PC-3 (cell line): ENCODE measurements at regions not wholly inside any gene's neighbourhood (a gene's known extent, or its start where the extent isn't known, plus 50 kb on each side); places are given as distances from the start of the nearest gene placed in this dataset.

Experiments used
- ATAC-seq: fragments of 200-7000 bp; cut with Tn5 transposase; 2 replicates; pipeline ENCODE4 v1.9.1; 2020; ENCODE audit warnings: mild to moderate bottlenecking, moderate library complexity
- BruUV-seq: library from RNA; stranded (reverse); fragments of 400-500 nt; replicated peaks from 2 replicates; lab custom pipeline; 2021; lab: Mats Ljungman, UMichigan
- CTCF ChIA-PET: fragments of 300-600 bp; sonication (Branson Sonifier 250); formaldehyde crosslinking; loops from one replicate; lab custom pipeline; 2022; ENCODE audit warnings: antibody characterized with exemption; lab: Charles Lee
- POLR2A ChIA-PET: fragments of 300-600 bp; sonication (Branson Sonifier 250); formaldehyde crosslinking; loops from one replicate; lab custom pipeline; 2022; ENCODE audit warnings: antibody characterized with exemption; ENCODE audit not compliant: unreplicated experiment; lab: Charles Lee
- DNase-seq: peaks from one replicate; pipeline ENCODE4 v3.0.0-alpha.2; 2015
- H2AFZ ChIP-seq: fragments of 300-600 bp; sonication (generic); 2 replicates; pipeline ENCODE4 v1.6.0; 2016; ENCODE audit warnings: antibody characterized with exemption, low read length
- H3F3A ChIP-seq: fragments of 300-600 bp; sonication (generic); one replicate; pipeline ENCODE4 v1.6.0; 2017; ENCODE audit warnings: antibody characterized with exemption, low read length, control low read depth, mild to moderate bottlenecking; ENCODE audit not compliant: unreplicated experiment
- H3K27ac ChIP-seq: fragments of 300-600 bp; sonication (generic); 2 replicates; pipeline ENCODE4 v1.5.1; 2016; ENCODE audit warnings: mild to moderate bottlenecking, low read length
- H3K27me3 ChIP-seq: fragments of 300-600 bp; sonication (generic); 2 replicates; pipeline ENCODE4 v1.6.1; 2016; ENCODE audit warnings: low read length, mixed read lengths
- H3K36me3 ChIP-seq: fragments of 300-600 bp; sonication (generic); 2 replicates; pipeline ENCODE4 v1.6.1; 2016; ENCODE audit warnings: low read depth, mixed run types, low read length, mixed read lengths
- H3K4me1 ChIP-seq: fragments of 300-600 bp; sonication (generic); 2 replicates; pipeline ENCODE4 v1.5.1; 2016; ENCODE audit warnings: low read length; ENCODE audit not compliant: insufficient read depth
- H3K4me2 ChIP-seq: fragments of 300-600 bp; sonication (generic); 2 replicates; pipeline ENCODE4 v1.6.0; 2016; ENCODE audit warnings: low read length
- H3K4me3 ChIP-seq: fragments of 300-600 bp; sonication (generic); 2 replicates; pipeline ENCODE4 v1.5.1; 2016; ENCODE audit warnings: mild to moderate bottlenecking, low read length, mixed read lengths
- H3K79me2 ChIP-seq: fragments of 300-600 bp; sonication (generic); 2 replicates; pipeline ENCODE4 v1.6.1; 2017; ENCODE audit warnings: low read length, mixed read lengths
- H3K9ac ChIP-seq: fragments of 300-600 bp; sonication (generic); 2 replicates; pipeline ENCODE4 v1.6.0; 2016; ENCODE audit warnings: mild to moderate bottlenecking, low read length
- H3K9me2 ChIP-seq: fragments of 300-600 bp; sonication (generic); replicated peaks from 2 replicates; pipeline ENCODE4 v1.6.1; 2016; ENCODE audit warnings: mixed run types, low read length, mixed read lengths
- H3K9me3 ChIP-seq: fragments of 300-600 bp; sonication (generic); 2 replicates; pipeline ENCODE4 v1.6.1; 2016; ENCODE audit warnings: low read length, mixed read lengths
- H4K20me1 ChIP-seq: fragments of 300-600 bp; sonication (generic); 2 replicates; pipeline ENCODE4 v1.6.1; 2016; ENCODE audit warnings: low read length, mixed read lengths
- EZH2 ChIP-seq: fragments of 300-600 bp; sonication (generic); IDR thresholded peaks from one replicate; pipeline ENCODE4 v1.6.1; 2017; ENCODE audit warnings: antibody characterized with exemption, mild to moderate bottlenecking, low read length; ENCODE audit not compliant: unreplicated experiment
- EZH2phosphoT487 ChIP-seq: fragments of 300-600 bp; sonication (generic); IDR thresholded peaks from 2 replicates; pipeline ENCODE4 v1.6.1; 2018; ENCODE audit warnings: mild to moderate bottlenecking, antibody characterized with exemption, low read length, borderline replicate concordance
- intact Hi-C: fragments of 100-400 bp; cut with micrococcal nuclease; formaldehyde crosslinking; loops from 2 replicates; pipeline ENCODE4 v1.9.0; 2023
- TF ChIP-seq, protein P1 (sequence below): fragments of 300-600 bp; sonication (generic); conservative IDR thresholded peaks from 2 replicates; pipeline ENCODE4 v1.5.1; 2017; ENCODE audit warnings: antibody characterized with exemption, low read depth, mild to moderate bottlenecking, low read length

GRCh38 chr6:118745156-118745555 is 93.8 kb upstream of the CEP85L start:
- H3K36me3 ChIP-seq, result no peaks in the 10 kb centered on the region
- no peak overlapping the region for H3K4me2 ChIP-seq
- TF ChIP-seq, protein P1, sequence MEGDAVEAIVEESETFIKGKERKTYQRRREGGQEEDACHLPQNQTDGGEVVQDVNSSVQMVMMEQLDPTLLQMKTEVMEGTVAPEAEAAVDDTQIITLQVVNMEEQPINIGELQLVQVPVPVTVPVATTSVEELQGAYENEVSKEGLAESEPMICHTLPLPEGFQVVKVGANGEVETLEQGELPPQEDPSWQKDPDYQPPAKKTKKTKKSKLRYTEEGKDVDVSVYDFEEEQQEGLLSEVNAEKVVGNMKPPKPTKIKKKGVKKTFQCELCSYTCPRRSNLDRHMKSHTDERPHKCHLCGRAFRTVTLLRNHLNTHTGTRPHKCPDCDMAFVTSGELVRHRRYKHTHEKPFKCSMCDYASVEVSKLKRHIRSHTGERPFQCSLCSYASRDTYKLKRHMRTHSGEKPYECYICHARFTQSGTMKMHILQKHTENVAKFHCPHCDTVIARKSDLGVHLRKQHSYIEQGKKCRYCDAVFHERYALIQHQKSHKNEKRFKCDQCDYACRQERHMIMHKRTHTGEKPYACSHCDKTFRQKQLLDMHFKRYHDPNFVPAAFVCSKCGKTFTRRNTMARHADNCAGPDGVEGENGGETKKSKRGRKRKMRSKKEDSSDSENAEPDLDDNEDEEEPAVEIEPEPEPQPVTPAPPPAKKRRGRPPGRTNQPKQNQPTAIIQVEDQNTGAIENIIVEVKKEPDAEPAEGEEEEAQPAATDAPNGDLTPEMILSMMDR, result no peak
- TF ChIP-seq EZH2 (no peak), EZH2phosphoT487 (no peak)
- ChIA-PET CTCF (no interaction called here), POLR2A (no interaction called here)
- no peak overlapping the region for H3K9ac ChIP-seq
- no peaks in the 10 kb centered on the region for H3K9me2 ChIP-seq
- H3K9me3 ChIP-seq, result no peaks in the 10 kb centered on the region
- H3K79me2 ChIP-seq, result no peaks in the 10 kb centered on the region
- H3K4me3 ChIP-seq, result no peak overlapping the region
- BruUV-seq, result no TSS peak
- no peak for DNase-seq
- H3F3A ChIP-seq, result no peaks in the 10 kb centered on the region
- H3K27me3 ChIP-seq, result no peaks in the 10 kb centered on the region
- intact Hi-C loops, result no loop called here
- H3K4me1 ChIP-seq, result peaks cover 10% of the 10 kb centered on the region; the same call in 1 of the 2 replicates
- no peak for ATAC-seq
- no peaks in the 10 kb centered on the region for H4K20me1 ChIP-seq
- no peak overlapping the region for H3K27ac ChIP-seq
- no peak overlapping the region for H2AFZ ChIP-seq

DNA sequence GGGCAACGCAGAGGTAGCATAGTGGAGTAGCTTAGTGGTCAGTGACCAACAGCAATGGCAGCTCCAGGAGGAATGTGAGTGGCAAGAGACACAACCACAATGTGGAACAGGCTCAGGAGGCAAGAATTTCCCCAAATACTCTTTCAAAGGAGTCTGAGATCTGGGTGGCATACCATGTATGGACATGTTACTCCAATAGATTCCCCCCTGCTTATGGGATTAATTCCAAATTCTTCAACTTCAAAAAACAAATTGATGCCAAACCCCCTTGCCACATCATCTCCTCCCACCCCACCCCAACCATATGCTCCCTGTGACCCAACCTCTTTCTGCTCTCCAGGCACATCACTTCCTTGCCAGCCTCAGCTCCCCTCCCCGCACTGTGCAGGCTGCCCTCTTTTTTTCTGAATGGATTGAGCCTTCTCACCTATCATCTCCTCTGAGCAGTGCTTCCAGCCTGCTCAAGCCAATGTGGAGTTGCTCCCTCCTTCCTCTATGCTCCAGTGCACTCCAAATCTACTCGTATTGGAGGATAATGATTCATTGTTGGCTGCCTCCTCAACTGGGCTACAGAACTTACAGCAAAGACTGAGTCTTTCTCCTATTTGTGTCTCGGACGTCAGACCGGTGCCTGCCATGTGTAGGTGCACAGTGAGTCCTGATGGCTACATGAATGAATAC is 93.0 kb upstream of the CEP85L start:
- H3K27ac ChIP-seq, result no peak overlapping the region
- H3K36me3 ChIP-seq, result no peaks in the 10 kb centered on the region
- peaks cover 11% of the 10 kb centered on the region; the same call in 1 of the 2 replicates for H3K4me1 ChIP-seq
- H3K79me2 ChIP-seq, result no peaks in the 10 kb centered on the region
- H4K20me1 ChIP-seq, result no peaks in the 10 kb centered on the region
- CTCF ChIA-PET, result no interaction called here
- no peak for DNase-seq
- intact Hi-C loops, result no loop called here
- H3K4me3 ChIP-seq, result no peak overlapping the region
- no peaks in the 10 kb centered on the region for H3K27me3 ChIP-seq
- no peak for ATAC-seq
- BruUV-seq, result no TSS peak
- no peak overlapping the region for H3K9ac ChIP-seq
- POLR2A ChIA-PET, result no interaction called here
- no peak overlapping the region for H3K4me2 ChIP-seq
- H3K9me2 ChIP-seq, result no peaks in the 10 kb centered on the region
- H3K9me3 ChIP-seq, result no peaks in the 10 kb centered on the region
- no peak overlapping the region for H2AFZ ChIP-seq
- no peaks in the 10 kb centered on the region for H3F3A ChIP-seq
- TF ChIP-seq, protein P1, result no peak
- TF ChIP-seq EZH2phosphoT487 (no peak), EZH2 (no peak)

GRCh38 chr6:118743746-118744145 is 92.4 kb upstream of the CEP85L start:
- H3K4me2 ChIP-seq, result no peak overlapping the region
- no peaks in the 10 kb centered on the region for H3K27me3 ChIP-seq
- no peaks in the 10 kb centered on the region for H3F3A ChIP-seq
- peaks cover 11% of the 10 kb centered on the region; the same call in 1 of the 2 replicates for H3K4me1 ChIP-seq
- ATAC-seq, result no peak
- H3K4me3 ChIP-seq, result no peak overlapping the region
- H3K36me3 ChIP-seq, result no peaks in the 10 kb centered on the region
- POLR2A ChIA-PET, result no interaction called here
- H3K27ac ChIP-seq, result no peak overlapping the region
- TF ChIP-seq, protein P1, result no peak
- TF ChIP-seq EZH2phosphoT487 (no peak), EZH2 (no peak)
- no TSS peak for BruUV-seq
- H3K9me2 ChIP-seq, result no peaks in the 10 kb centered on the region
- no peaks in the 10 kb centered on the region for H3K9me3 ChIP-seq
- intact Hi-C loops, result no loop called here
- H3K9ac ChIP-seq, result no peak overlapping the region
- DNase-seq, result no peak
- no peak overlapping the region for H2AFZ ChIP-seq
- CTCF ChIA-PET, result no interaction called here
- H3K79me2 ChIP-seq, result no peaks in the 10 kb centered on the region
- no peaks in the 10 kb centered on the region for H4K20me1 ChIP-seq
